ENCODE measurements at regions not wholly inside any gene's neighbourhood (a gene's known extent, or its start where the extent isn't known, plus 50 kb on each side); places are given as distances from the start of the nearest gene placed in this dataset.

DNA sequence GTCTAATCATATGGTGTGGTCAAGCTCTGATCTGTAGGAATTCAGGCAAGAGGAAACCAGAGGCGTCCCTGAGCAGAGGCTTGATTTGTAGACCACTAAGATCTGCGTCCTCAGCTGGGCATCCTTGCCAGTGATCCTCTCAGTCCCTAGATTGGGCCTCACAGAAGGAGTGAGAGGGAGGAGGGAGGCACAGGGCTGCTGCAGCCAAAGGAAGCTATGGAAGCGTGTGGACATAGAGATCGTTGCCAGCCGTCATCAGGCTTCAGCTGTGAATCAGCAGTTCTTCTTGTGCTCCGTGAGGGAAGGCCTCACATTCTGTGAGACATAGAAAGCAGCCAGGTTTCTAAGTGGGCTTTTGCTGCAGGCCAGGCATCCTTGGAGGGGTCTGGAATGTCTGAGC is 254.6 kb upstream of the KIRREL3 start:
- TF ChIP-seq, protein P1, sequence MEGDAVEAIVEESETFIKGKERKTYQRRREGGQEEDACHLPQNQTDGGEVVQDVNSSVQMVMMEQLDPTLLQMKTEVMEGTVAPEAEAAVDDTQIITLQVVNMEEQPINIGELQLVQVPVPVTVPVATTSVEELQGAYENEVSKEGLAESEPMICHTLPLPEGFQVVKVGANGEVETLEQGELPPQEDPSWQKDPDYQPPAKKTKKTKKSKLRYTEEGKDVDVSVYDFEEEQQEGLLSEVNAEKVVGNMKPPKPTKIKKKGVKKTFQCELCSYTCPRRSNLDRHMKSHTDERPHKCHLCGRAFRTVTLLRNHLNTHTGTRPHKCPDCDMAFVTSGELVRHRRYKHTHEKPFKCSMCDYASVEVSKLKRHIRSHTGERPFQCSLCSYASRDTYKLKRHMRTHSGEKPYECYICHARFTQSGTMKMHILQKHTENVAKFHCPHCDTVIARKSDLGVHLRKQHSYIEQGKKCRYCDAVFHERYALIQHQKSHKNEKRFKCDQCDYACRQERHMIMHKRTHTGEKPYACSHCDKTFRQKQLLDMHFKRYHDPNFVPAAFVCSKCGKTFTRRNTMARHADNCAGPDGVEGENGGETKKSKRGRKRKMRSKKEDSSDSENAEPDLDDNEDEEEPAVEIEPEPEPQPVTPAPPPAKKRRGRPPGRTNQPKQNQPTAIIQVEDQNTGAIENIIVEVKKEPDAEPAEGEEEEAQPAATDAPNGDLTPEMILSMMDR (conservative IDR thresholded peaks at IDR 0.05; ENCODE audit: low read depth, low read length) = no peak
- TF ChIP-seq MAFK (IDR thresholded peaks at IDR 0.05; ENCODE audit: low read depth, low read length) (no peak), POLR2A (IDR thresholded peaks at IDR 0.05; ENCODE audit: low read depth, low read length) (no peak), CEBPB (IDR thresholded peaks at IDR 0.05; ENCODE audit: low read depth, low read length) (no peak)
- TF ChIP-seq, protein P2, sequence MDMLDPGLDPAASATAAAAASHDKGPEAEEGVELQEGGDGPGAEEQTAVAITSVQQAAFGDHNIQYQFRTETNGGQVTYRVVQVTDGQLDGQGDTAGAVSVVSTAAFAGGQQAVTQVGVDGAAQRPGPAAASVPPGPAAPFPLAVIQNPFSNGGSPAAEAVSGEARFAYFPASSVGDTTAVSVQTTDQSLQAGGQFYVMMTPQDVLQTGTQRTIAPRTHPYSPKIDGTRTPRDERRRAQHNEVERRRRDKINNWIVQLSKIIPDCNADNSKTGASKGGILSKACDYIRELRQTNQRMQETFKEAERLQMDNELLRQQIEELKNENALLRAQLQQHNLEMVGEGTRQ (IDR thresholded peaks at IDR 0.05; ENCODE audit: low read depth, low read length) = no peak
